ENCODE measurements at regions not wholly inside any gene's neighbourhood (a gene's known extent, or its start where the extent isn't known, plus 50 kb on each side); places are given as distances from the start of the nearest gene placed in this dataset.

GRCh38 chr2:239519089-239519920 is 118.5 kb upstream of the HDAC4 start:
- TF ChIP-seq ESRRG (CRISPR knock-in tag; IDR thresholded peaks at IDR 0.05): no peak
- TF ChIP-seq CREB5 (CRISPR knock-in tag; IDR thresholded peaks at IDR 0.05; ENCODE audit: low read depth): no peak
- TF ChIP-seq RARB (CRISPR knock-in tag; IDR thresholded peaks at IDR 0.05): no peak
- TF ChIP-seq ISL1 (CRISPR knock-in tag; IDR thresholded peaks at IDR 0.05): no peak
- TF ChIP-seq TOX (CRISPR knock-in tag; IDR thresholded peaks at IDR 0.05; ENCODE audit: borderline replicate concordance): no peak
- no peak for TF ChIP-seq PATZ1 (CRISPR knock-in tag; IDR thresholded peaks at IDR 0.05; ENCODE audit: borderline replicate concordance)
- no peak for TF ChIP-seq TCF4 (CRISPR knock-in tag; IDR thresholded peaks at IDR 0.05; ENCODE audit: borderline replicate concordance)
- no peak for TF ChIP-seq ZFP30 (CRISPR knock-in tag; IDR thresholded peaks at IDR 0.05)
- no peak for TF ChIP-seq ZNF565 (CRISPR knock-in tag; conservative IDR thresholded peaks at IDR 0.05; ENCODE audit: low read depth)
- TF ChIP-seq ZNF8 (CRISPR knock-in tag; IDR thresholded peaks at IDR 0.05): no peak
- no peak for TF ChIP-seq SNAI2 (CRISPR knock-in tag; IDR thresholded peaks at IDR 0.05)
- TF ChIP-seq TSHZ2 (CRISPR knock-in tag; IDR thresholded peaks at IDR 0.05): no peak
- no peak for TF ChIP-seq OSR1 (CRISPR knock-in tag; IDR thresholded peaks at IDR 0.05)
